ENCODE measurements at regions not wholly inside any gene's neighbourhood (a gene's known extent, or its start where the extent isn't known, plus 50 kb on each side); places are given as distances from the start of the nearest gene placed in this dataset.
"Not testable (repeated sequence)": the region's sequence is repeated elsewhere in the genome, so short reads cannot be mapped to it uniquely, and the experiment has no call there.

DNA sequence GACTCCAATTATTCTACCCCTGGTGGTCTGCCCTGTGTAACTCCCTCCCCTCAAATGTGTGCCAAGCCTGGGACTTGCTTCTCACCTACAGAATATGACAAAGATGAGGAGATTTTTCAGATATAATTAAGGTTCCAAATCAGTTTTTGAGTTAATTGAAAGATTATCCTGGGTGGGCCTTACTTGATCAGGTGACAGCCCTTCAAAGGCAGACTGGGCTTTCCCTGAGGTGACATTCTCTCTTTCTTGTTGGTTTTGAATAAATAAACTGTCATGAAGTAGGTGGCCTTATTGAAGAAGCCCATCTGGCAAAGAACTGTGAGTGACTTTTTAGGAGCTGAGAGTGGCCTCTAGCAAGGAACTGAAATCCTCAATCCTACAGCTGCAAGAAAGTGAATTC, 106.0 kb downstream of the BRMS1L start:
- Histone ChIP-seq H3K27ac (no peak overlapping the region), H3K27me3 (no peaks in the 10 kb centered on the region), H3K9me3 (no peaks in the 10 kb centered on the region), H3K36me3 (no peaks in the 10 kb centered on the region), H3K4me1 (no peaks in the 10 kb centered on the region), H3K4me3 (no peak overlapping the region)
- TF ChIP-seq, protein P1, sequence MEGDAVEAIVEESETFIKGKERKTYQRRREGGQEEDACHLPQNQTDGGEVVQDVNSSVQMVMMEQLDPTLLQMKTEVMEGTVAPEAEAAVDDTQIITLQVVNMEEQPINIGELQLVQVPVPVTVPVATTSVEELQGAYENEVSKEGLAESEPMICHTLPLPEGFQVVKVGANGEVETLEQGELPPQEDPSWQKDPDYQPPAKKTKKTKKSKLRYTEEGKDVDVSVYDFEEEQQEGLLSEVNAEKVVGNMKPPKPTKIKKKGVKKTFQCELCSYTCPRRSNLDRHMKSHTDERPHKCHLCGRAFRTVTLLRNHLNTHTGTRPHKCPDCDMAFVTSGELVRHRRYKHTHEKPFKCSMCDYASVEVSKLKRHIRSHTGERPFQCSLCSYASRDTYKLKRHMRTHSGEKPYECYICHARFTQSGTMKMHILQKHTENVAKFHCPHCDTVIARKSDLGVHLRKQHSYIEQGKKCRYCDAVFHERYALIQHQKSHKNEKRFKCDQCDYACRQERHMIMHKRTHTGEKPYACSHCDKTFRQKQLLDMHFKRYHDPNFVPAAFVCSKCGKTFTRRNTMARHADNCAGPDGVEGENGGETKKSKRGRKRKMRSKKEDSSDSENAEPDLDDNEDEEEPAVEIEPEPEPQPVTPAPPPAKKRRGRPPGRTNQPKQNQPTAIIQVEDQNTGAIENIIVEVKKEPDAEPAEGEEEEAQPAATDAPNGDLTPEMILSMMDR (IDR thresholded peaks at IDR 0.05) = no peak
- no peak for TF ChIP-seq EP300 (IDR thresholded peaks at IDR 0.05)
- no peak for TF ChIP-seq POLR2A (IDR thresholded peaks at IDR 0.05)
- no peak for TF ChIP-seq POLR2AphosphoS5 (IDR thresholded peaks at IDR 0.05)
- ATAC-seq = no peak

DNA sequence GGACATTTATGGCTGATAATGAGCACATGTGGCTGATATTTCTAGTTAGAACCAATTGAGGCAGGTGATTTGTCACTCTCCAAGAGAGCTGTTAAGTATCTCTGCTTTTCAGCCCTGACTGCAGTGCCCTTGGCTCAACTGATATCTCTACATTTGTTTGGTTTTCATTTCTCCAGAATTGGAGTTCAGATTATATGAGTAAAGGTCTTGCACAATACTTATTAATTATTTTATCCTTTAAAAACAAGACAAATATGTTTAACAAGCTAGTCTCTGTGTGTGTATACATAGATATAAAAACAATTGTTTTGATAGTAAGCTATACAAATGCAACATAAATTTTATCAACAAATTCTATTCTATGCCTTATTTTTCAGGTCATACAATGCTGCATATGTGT, 105.2 kb downstream of the BRMS1L start:
- no peaks in the 10 kb centered on the region for H3K9me3 ChIP-seq
- ATAC-seq = no peak
- no peaks in the 10 kb centered on the region for H3K36me3 ChIP-seq
- no peak overlapping the region for H3K27ac ChIP-seq
- no peaks in the 10 kb centered on the region for H3K27me3 ChIP-seq
- no peak for TF ChIP-seq POLR2A (IDR thresholded peaks at IDR 0.05)
- TF ChIP-seq POLR2AphosphoS5 (IDR thresholded peaks at IDR 0.05) = no peak
- TF ChIP-seq, protein P1 (IDR thresholded peaks at IDR 0.05) = no peak
- no peak for TF ChIP-seq EP300 (IDR thresholded peaks at IDR 0.05)
- no peak overlapping the region for H3K4me3 ChIP-seq
- no peaks in the 10 kb centered on the region for H3K4me1 ChIP-seq

DNA sequence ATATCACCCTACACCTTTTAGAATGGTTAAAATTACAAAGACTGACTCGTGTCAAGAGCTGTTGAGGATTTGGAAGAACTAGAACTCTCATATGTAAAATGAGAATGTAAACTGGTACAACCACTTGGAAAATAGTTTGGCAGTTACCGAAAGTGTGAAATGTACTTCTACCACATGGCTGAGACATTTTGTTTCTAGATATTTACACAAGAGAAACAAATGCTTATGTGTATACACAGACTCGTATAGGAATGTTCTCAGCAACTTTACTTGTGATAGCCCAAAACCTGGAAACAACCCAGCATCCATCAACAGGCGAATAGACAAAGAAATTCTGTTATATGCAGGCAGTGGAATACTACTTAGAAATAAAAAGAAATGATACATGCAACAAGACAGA, 103.0 kb downstream of the BRMS1L start:
- no peak for ATAC-seq
- Histone ChIP-seq H3K27ac (no peak overlapping the region), H3K36me3 (no peaks in the 10 kb centered on the region), H3K4me1 (no peaks in the 10 kb centered on the region), H3K9me3 (no peaks in the 10 kb centered on the region), H3K4me3 (no peak overlapping the region), H3K27me3 (no peaks in the 10 kb centered on the region)
- WGBS, 2 donors (ENCODE audit: low coverage in 1 of 2) = 49 to 55% methylated on average over 3 to 4 of the region's 4 CpGs
- TF ChIP-seq POLR2AphosphoS5 (IDR thresholded peaks at IDR 0.05) (no peak), POLR2A (IDR thresholded peaks at IDR 0.05) (no peak), EP300 (IDR thresholded peaks at IDR 0.05) (no peak)
- TF ChIP-seq, protein P1 (IDR thresholded peaks at IDR 0.05) = no peak

DNA sequence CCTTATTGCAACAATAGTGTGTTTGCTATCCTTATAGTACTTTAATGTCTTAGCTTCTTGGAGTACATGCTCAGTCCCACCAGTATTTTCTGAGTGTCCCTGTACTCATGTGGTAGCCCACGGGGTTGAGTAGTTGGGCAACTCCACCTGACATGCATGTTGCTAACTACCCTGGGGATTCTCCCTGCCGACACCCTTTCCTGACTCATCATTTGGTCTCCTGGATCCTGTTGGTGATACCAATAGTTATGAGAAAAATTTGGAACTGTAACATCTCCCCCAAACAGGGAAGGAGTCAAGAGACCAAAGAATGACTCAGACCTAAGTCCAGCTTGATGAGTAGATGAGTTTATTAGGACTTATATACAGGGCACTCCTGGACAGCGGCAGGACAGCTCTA, 101.6 kb downstream of the BRMS1L start:
- ATAC-seq = no peak
- Histone ChIP-seq H3K4me3 (no peak overlapping the region), H3K27ac (no peak overlapping the region), H3K27me3 (no peaks in the 10 kb centered on the region), H3K36me3 (no peaks in the 10 kb centered on the region), H3K9me3 (no peaks in the 10 kb centered on the region), H3K4me1 (no peaks in the 10 kb centered on the region)
- TF ChIP-seq, protein P1 (IDR thresholded peaks at IDR 0.05) = no peak
- TF ChIP-seq EP300 (IDR thresholded peaks at IDR 0.05) (no peak), POLR2AphosphoS5 (IDR thresholded peaks at IDR 0.05) (no peak), POLR2A (IDR thresholded peaks at IDR 0.05) (no peak)
- 65 to 87% methylated on average over 3 of the region's 3 CpGs for WGBS, 2 donors (ENCODE audit: low coverage in 1 of 2)

DNA sequence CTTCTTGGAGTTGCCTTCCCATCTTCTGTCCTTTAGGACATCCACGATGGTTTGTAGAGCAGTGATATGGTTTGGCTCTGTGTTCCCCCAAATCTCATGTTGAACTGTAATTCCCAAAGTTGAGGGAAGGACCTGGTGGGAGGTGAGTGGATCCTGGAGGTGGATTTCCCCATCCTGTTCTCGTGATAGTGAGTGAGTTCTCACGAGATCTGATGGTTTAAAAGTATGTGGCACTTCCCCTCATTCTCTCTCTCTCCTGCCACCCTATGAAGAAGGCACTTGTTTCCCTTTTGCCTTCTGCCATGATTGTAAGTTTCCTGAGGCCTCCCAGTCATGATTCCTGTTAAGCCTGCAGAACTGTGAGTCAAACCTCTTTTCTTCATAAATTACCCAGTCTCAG, 99.2 kb downstream of the BRMS1L start:
- TF ChIP-seq POLR2AphosphoS5 (IDR thresholded peaks at IDR 0.05) = no peak
- no peak for TF ChIP-seq EP300 (IDR thresholded peaks at IDR 0.05)
- no peak for TF ChIP-seq POLR2A (IDR thresholded peaks at IDR 0.05)
- TF ChIP-seq, protein P1 (IDR thresholded peaks at IDR 0.05) = no peak
- WGBS, 2 donors (ENCODE audit: low coverage in 1 of 2) = 60 to 76% methylated on average over 3 of the region's 3 CpGs
- H3K36me3 ChIP-seq = no peaks in the 10 kb centered on the region
- H3K4me3 ChIP-seq = no peak overlapping the region
- H3K27ac ChIP-seq = no peak overlapping the region
- H3K27me3 ChIP-seq = no peaks in the 10 kb centered on the region
- no peaks in the 10 kb centered on the region for H3K9me3 ChIP-seq
- no peaks in the 10 kb centered on the region for H3K4me1 ChIP-seq
- no peak for ATAC-seq

DNA sequence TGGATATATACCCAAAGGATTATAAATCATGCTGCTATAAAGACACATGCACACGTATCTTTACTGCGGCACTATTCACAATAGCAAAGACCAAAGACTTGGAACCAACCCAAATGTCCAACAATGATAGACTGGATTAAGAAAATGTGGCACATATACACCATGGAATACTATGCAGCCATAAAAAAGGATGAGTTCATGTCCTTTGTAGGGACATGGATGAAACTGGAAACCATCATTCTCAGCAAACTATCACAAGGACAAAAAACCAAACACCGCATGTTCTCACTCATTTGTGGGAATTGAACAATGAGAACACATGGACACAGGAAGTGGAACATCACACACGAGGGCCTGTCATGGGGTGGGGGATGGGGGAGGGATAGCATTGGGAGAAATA, 96.5 kb downstream of the BRMS1L start:
- H3K27ac ChIP-seq, H3K4me3 ChIP-seq, H3K9me3 ChIP-seq, H3K27me3 ChIP-seq, H3K4me1 ChIP-seq, ATAC-seq, H3K36me3 ChIP-seq: not testable (repeated sequence)
- 80 to 87% methylated on average over 3 of the region's 4 CpGs for WGBS, 2 donors (ENCODE audit: low coverage in 1 of 2)

All from gastroesophageal sphincter (tissue), 4 donors.